Fibroblast of skin of right quadriceps (primary cell): ENCODE measurements at regions not wholly inside any gene's neighbourhood (a gene's known extent, or its start where the extent isn't known, plus 50 kb on each side); places are given as distances from the start of the nearest gene placed in this dataset.
"Not testable (repeated sequence)": the region's sequence is repeated elsewhere in the genome, so short reads cannot be mapped to it uniquely, and the experiment has no call there.

Experiments
- DNase-seq: peaks from one replicate; pipeline ENCODE4 v3.0.0-alpha.2; 2013

DNA sequence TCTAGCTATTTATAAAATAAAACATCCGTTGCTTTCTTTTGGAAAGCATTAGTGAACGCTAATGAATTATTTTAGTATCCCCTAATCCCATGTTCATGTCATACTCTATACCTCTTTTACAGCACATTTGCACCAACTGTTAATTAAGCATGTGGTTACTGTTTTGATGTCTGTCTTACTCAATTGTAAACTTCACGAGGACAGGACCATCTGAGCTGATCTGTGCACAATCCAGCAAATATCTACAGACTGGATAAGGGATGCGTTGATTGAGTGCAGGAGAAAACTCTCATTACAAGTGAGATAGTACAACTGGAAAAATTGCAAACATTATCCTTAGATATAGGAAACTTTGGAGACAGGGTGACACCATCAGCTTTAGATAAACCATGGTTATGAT, 201.1 kb downstream of the PCDH20 start:
- DNase-seq = no peak

DNA sequence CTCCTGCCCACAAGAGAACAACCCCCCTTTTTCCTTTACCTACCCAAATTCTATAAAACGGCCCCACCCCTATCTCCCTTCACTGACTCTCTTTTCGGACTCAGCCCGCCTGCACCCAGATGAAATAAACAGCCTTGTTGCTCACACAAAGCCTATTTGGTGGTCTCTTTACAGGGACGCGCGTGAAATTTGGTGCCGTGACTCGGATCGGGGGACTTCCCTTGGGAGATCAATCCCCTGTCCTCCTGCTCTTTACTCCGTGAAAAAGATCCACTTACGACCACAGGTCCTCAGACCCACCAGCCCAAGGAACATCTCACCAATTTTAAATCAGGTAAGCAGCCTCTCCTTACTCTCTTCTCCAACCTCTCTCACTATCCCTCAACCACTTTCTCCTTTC, 209.8 kb downstream of the PCDH20 start:
- DNase-seq = not testable (repeated sequence)

DNA sequence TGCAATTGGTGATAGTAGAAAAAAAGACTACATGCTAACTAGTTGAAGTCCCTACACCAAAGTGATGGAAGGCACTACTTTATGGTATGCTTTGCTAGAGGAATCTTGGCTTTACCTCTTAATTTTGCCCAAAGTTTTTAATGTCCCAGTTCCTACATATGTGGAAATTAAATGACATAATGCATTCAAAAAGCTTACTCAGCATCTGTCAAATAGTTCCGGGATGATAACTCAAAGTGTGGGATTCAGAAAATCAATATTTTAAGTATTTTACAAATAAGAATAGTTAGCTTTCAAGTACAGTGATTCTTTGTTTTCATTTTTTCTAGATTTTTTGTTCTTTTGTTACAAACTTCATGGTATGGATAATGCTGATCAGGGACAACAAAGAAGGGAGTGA, 211.6 kb downstream of the PCDH20 start:
- DNase-seq = no peak

DNA sequence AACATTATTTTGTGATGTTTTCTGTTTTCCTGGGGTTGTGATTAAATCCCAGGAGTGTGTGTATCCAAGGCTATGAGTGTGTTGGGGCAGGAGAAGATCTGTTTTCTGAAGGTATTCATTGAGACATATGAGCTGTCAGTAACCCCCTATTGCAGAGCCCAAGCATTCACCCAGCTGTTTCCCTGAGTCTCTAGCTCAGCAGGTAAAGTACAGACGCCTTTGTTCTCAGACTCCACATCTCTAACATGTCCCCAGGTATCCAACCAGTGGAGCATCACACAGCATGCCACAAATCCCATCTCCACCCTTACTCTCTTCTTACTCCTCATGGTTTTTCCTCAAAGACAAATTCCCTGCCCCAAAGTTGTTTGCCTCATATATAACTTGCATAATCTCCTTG, 213.6 kb downstream of the PCDH20 start:
- DNase-seq = no peak

DNA sequence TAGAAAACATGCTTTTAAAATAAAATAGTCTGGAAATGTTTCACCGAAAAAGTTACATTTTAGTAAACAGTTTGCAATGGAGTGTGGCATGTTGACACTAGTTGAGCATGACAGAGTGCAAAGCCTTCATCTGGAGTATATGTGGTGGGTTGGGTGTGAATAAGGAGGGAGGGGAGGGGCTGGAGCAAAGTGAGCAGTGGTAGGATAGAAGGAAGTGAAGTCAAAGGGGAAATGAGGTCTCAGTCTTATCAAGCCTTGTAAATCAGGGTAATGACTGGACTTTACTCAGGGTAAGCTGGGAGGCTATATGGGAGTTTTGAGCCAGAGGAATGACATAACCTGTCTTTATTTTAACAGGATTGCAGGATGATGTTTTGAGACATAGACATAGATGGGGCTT, 222.8 kb downstream of the PCDH20 start:
- DNase-seq = no peak

DNA sequence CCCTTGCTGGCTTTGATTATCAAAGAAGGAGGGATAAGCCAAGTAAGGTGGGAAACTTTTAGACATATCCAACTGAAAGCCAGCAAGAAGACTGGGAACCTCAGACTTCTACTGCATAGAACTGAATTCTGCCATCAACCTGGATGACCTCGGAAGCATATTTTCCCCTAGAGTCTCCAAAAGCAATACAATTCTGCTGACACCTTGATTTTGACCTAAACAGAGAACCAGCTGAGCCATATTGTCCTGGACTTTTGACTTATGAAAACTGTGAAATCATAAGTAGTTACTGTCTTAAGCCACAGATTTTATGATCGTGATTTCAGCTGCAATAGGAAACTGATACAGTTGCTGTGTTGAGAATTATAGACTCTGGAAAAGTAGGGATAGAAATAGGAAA, 227.6 kb downstream of the PCDH20 start:
- no peak for DNase-seq

DNA sequence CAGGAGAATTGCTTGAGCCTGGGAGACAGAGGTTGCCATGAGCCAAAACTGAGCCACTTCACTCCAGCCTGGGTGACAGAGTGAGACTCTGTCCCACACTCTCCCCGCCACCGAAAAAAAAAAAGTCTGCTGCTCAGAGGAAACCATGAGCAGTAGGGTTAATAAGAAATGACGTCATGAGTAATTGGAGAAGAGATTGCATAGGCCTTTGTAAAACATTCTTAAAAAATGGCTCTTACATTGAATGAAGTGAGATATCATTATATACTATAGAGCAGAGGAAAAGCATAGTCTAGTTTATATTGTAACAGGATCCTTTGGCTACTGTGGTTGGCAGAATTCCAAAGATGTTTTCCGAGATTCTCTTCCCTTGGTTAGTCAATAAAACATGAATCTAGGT, 228.2 kb downstream of the PCDH20 start:
- no peak for DNase-seq

DNA sequence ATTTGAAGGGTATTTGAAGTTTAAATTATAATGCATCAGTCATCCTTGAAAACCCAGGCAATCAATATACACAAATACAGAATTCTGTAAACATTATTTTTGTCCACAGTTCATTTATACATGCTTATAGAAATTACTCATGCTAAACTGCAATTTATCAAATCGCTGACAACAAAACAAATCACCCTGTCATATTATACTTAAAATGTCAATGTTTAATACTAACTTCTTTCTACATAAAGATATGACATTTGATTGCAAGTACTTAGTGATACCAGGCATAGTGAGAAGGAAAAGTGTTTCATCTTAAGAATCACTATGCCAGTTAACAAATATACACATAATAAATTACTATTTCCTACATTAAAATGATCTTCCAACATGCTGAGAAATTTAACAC, 232.0 kb downstream of the PCDH20 start:
- no peak for DNase-seq

DNA sequence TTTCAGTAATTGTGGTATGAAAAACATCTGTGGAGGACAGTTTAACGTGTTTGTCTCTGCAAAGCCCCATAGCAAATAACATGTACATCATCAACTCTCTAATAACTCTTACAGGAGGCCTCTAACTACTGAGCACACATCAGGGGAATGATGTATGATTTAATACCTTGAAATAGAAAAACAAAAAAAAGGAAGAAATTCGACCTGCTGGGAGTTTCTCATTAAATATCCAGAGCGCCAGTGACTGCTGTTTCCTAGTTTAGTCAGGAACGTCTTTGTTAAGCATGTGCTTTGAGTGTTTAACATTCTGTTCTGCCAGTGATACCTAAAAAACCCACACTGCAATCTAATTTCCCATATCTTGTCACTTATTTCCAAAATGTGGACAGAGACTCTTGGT, 235.4 kb downstream of the PCDH20 start:
- no peak for DNase-seq

DNA sequence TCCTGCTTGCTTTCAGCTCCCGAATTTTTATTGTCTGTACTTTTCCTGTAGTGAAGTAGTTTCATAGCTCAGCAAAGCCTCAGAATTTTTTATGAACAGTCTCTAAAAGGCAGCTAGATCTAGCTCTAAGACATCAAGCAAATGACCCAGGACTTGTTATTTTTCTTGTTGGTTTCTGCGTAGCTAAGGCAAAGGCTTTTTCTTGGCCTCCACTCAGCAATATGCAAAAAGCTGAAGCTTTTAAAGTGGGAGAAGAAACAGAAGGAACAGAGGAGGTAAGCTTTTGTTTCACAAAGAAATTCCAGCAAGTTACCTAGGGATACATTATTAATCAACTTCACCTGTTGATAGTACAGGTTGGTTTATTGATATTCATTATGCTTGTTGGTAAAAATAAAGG, 235.9 kb downstream of the PCDH20 start:
- DNase-seq = no peak

DNA sequence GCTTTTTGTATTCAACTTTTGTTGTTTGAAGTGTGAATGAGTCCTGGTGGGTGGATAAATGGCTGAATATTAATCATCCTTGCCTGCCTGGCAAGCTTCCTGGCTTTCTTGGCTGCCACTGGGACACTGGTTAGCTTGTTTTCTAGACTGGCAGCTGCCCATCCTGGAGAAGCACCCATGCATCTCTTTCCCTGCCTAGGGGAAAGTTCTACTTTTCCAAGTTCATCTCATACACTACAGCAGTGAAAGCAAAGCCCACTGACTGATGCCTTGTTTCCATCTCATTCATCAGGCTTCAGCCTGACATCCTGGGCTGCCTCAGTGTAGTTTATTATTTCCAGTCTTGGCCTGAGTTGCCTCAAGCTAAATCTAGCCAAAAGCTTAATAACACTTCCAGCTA, 244.8 kb downstream of the PCDH20 start:
- DNase-seq = no peak

DNA sequence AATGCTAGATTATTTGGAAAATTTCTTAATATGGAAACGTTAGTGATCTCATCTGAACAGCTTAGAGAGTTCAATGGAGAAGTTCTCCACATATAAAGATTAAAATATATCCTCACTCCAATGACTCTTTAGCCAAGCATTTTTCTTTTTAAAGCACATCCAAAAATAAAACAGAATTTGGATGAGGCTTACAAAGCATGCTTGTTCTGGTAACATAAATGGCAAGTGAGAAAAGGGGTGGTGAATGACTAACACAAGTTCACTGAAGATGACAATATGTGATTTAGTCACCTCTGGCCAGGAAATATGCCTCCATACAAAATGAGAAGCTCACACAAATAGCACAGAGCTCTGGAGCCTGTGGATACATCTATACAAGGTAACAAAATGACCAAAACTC, 253.0 kb downstream of the PCDH20 start:
- peak; percentile 22 for DNase-seq

DNA sequence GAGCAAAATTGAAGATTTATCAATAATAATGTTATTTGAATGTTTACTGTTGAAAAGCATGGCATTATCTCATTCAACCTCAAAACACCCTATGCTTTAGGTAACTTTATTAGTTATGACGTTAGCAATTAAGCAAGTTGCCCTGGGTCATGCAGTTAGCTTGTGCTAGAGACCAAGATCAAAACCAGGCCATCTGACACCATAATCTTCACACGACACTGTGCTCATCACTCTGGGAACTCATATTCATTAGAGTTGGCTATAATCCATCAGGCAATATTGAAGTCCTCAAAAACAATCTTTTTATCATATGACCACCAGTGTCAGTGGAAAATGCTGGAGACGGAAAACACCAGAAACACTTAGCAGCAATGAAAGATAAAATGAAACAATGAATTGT, 253.5 kb downstream of the PCDH20 start:
- DNase-seq = no peak

DNA sequence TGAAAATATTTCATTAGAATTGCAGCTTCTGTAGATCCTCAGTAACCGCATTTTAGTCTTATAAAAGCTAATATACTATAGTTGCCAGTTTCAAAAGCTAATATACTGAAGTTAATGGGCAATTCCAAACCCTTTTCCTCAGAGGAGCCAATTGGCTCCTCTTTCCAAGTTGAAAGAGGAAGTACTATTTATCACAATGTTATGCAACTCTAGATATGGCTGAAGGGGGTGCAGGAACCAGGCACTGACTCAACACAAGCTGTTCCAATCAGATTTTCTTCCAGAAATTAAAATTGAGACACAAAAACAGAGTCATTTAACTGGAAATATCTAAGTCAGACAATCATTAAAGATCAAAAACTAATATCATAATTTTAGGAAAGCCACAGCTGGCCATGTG, 258.9 kb downstream of the PCDH20 start:
- no peak for DNase-seq

DNA sequence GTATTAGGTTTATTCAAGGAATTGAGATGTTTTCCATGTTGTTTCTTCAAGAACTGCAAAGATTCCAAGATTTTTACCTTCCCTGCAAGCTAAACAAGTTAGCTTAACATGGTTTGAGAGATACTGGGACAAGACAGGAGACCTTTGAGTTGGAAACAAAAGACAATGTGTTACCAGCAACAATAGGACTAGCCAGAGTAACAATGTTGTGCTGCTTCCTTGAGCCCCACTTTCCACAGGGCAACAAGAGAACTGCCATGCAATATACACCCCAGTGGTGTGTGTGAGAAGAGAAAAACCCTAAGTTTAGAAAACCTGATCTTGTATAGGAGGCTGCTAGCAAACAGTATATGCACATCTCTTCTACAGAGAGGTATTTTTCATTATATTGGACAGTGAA, 264.6 kb downstream of the PCDH20 start:
- no peak for DNase-seq

DNA sequence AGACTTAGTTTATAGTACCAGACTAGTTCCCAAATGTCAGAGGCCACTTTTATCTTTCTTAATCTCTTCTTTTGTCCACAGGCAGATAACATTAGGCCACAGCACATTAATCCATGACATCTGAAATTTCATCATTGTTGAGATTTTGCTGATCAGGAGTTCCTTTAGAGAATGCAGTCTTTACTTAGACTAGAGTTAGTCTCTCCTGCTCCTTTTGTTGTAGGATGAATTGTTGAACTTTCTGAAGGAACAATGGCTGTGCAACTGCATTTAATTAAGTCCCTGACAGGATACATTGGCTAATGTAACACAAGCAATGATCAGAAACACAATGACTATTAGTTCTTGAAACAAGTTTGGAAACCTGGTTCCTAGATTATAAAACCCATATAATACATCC, 266.3 kb downstream of the PCDH20 start:
- DNase-seq = no peak

DNA sequence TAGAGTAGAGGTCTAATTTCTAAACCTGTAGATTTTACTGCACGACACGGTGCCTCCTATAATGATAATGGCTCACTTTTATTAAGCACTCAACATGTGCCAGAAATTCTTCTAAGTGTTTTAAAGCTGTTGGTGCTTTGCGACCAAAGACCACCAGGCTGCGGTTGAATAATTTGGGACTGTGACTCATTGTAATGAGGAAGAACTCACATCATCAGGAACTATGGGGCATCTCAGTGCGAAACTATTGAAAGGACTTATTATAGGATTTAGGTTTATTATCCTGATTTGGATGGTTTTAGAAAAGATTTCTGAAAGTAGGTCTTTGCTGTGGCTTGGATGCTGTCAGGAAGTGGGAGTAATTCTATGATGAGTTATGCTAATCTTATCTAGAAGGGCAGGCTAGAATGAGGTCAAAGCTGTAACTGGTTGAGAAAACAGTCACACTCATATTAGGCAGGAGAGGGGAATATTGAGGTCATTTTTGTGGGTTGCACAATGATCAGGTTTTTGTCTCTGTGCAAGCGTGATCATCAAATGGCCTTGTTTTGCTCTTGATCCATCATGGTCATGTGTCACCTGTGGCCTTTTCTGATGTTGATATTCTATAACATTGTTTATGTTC, 266.8 kb downstream of the PCDH20 start:
- DNase-seq = no peak

DNA sequence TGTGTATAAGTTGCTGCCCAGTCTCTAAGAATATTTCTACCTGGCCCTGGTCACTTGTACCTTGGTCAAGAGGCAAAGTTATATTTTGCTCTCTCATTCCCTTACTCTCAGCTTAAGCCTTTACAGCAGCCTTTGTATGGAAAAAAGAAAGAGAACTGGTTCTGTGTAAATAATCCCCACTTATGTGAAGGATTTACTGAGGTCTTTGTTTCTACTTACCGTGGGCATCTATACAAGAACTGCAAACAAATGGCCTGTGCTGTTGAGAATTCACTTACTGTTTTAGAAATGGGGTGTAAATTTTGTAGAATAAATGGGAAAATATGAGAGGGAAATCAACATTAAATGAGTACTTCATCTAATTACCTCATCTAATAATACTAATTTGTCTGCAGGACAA, 267.4 kb downstream of the PCDH20 start:
- no peak for DNase-seq

DNA sequence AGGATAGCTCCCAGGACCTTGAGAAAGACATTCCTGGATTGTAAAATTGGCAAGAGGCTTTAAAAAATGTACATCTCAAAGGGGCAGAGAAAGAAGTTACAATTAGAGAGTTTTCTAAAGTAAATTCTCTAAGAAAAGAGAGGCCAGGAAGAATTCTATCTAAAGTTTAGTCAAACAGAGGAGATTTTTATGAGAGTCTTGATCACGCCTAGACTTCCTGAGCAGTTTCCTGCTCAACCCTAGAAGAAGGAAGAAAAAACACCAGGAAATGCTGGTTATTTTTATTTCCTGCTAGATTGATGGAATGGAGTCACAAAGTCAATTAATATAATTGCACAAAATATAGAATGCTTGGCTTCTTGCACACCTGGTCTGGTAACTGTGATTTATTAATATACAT, 269.1 kb downstream of the PCDH20 start:
- no peak for DNase-seq

DNA sequence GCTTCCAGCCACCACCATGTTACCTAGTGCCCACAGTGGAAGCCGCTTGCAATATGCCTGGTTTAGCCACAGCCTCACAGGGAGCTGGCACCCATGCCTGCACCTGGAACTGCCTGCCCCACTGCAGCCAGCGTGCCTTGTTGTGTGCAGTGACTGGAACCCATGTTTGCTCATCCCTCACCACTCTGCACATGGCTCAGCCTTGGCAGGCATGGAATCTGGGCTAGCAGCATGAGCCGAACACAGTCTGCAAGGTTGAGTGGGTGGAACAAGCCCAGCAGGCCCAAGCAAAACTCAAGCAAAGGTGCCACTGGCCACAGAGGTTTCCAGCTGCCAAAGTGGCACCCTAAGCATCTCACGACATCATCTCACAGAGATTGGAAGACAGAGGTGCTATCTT, 269.5 kb downstream of the PCDH20 start:
- DNase-seq = no peak

DNA sequence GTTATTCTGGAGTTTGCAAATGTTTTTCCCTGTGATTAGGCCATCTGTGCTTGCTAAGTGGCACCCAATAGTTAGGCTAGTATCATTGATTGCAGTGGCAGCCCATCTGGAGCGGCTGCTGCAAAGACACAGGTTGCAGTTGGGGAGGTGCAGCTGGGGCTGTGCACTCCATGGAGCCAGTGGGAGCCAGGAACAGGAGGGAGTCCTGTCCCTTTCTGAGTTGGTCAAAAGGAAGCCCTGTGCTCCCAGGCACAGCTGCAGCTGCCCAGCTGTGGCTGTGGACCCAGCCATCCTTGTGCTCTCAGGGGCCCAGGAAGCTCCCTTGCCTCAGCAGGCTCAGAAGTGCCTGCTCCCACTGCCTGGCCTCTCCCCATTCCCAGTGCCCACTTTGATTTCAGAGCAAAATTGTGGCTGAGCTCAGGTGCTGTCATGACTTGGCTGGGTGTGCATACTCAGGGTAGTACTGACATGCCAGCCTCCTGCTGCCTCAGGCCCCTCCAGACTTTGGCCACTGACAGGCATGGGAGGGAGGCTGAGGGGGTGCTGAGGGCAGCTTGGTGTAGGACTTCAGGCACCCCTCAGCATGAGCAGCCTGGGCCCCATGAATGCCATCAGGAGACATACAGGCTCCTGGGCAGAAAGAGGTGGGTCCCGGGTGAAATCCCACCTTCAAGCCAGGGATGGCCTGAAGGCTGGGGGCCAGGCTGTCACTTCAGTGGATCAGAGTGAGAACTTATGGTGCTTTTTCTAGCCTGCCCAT, 270.6 kb downstream of the PCDH20 start:
- DNase-seq = no peak

DNA sequence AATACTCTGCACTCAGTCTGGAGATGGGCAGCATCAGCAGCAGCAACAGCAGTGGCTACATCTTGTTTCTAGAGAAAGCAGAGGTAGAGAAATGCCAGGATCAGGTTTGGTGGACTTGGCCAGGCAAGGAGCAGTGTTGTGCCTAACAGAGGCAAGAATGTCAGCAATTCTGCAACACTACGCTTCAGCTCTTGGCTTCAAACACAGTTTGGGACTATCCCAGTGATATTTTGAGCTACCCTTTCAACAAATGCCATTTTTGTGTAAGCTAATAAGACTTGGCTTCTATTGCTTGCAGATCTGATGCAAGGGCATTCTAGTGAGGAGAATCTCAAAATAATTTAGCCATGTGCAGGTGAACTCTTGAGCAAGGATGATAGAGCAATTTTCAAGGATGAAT, 271.3 kb downstream of the PCDH20 start:
- DNase-seq = no peak

DNA sequence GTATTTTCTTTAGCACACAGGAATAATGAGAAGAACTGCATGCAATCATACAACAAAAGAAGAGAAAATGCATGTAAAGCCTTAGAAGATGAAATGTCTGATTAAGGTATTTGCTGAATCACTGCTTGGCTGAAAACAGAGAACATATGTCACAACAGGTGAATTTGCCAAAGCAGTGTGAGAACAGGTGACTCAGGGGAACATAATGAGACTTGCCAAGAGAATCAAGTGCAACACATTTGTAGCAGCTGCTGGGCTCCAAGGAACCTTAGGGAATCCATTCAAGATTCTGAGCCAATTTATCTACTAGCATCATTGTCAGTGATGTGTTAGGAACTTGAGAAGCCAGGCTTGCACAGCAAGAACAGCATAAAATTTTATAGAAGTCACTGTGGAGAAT, 273.1 kb downstream of the PCDH20 start:
- DNase-seq = no peak

DNA sequence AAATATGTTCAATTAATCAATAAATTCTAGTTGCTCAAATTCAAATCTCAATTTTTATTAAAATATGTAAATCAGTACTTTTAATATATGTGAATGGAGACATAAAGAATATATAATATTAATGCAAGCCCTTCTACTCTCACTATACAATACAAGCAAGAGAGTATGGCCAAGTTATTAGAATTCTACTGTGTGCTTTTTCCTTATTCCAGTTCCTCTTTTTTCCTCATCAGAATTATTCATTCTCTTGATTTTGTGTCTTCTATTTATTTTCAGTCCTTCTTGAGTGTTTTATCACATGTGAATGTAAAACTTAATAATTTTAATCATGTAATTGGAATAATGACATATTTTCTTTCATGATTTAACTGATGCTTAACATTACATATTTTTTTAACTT, 276.8 kb downstream of the PCDH20 start:
- no peak for DNase-seq

DNA sequence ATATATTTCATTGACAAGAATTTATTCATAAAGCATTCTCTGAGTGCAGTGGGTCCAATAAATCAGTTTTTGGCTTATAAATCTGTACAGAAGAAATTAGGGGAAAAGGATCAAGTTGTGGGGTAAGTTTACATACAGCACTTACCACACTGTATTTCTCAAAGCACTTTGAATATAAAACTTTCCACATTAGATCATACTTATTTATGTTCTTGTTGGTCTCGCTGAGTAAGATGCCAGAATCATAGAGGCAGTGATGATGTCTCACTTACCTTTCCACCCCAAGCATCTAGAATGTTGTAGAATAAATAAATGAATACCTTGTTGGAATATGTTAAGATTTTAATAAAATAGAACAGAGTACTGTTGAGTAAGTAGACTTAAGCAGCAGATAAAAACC, 279.1 kb downstream of the PCDH20 start:
- DNase-seq = no peak
